ENCODE measurements at regions not wholly inside any gene's neighbourhood (a gene's known extent, or its start where the extent isn't known, plus 50 kb on each side); places are given as distances from the start of the nearest gene placed in this dataset.

DNA sequence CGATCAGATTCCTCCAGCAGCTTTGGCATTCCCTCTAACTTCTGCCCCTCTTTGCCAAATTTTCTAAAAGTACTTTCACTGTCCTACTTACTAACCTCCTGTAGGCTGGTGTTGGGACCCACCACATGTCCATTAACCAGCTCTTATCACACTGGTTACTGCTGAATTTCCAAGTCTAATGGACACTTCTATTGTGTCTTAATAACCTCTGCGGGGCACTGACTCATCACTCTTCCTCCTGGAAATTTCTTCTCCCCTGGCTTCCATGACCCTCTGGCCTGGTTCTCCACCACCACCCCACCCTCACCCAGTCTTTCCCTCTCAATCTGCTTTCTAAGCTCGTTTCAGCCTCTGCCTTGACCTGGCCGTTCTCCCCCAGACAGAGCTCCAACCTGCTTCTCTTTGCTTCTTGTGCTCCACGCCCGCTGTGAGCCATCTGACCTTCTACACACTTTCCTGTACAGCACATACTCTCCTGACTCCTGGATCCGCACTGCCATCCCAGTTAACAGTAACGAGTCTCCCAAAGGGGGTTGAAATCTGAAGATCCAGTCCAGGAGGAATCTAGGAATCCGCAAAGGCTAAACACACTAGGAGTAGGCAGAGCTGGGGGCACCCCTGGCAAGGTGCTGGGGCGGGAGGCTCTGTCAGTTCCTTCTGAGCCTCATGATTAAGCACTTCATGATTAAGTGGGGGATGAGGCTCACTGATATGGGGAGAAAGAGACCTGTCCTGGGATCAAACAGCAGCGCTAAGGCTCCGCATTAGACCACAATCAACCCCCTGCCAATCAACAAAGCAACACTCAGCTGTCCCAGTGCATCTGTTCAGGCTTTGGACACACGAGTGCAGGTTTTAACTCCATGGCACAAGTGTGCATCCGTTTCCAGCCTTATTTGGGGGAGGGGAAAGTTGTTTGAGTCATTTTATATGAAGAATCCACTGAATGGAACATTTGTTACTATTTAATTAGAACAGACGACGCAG lies 146.3 kb downstream of the LY86 start:
- no peak overlapping the region for H3K9ac ChIP-seq
- H4K20me1 ChIP-seq (ENCODE audit: insufficient read depth) = no peaks in the 10 kb centered on the region
- H3K4me3 ChIP-seq (ENCODE audit: low read depth in 2 of 2, low read length in 1 of 2) = no peak overlapping the region
- no peaks in the 10 kb centered on the region for H3K27me3 ChIP-seq (ENCODE audit: insufficient read depth)
- no peak overlapping the region for H2AFZ ChIP-seq (ENCODE audit: low read depth)
- DNase-seq = no peak
- no peaks in the 10 kb centered on the region for H3K36me3 ChIP-seq (replicated peaks in 1 of 2; ENCODE audit: control insufficient read depth in 1 of 2, insufficient read depth in 2 of 2, low read length in 1 of 2)
- 41% methylated on average over 16 of the region's 16 CpGs for WGBS (ENCODE audit: low lambda C conversion rate)
- H3K9me3 ChIP-seq = no peaks in the 10 kb centered on the region
- ChIA-PET POLR2A (no interaction called here), CTCF (interaction anchor here (1.1 kb wide), 1 partner anchor 24 kb away, joined by 3 read pairs; no protein-coding TSS in a partner anchor)
- H3K4me1 ChIP-seq (ENCODE audit: control insufficient read depth in 1 of 2, insufficient read depth in 2 of 2, low read depth in 1 of 2, low read length in 1 of 2) = no peaks in the 10 kb centered on the region; a peak in 1 of 4 replicates
- no peak for TF ChIP-seq EP300 (IDR thresholded peaks at IDR 0.05; ENCODE audit: borderline replicate concordance in 1 of 2, low read depth in 1 of 2, low read length in 1 of 2)
- no peak for TF ChIP-seq RFX5 (IDR thresholded peaks at IDR 0.05; ENCODE audit: low read length)
- TF ChIP-seq JUND (IDR thresholded peaks at IDR 0.05) = no peak
- TF ChIP-seq IRF3 (IDR thresholded peaks at IDR 0.05; ENCODE audit: low read depth, low read length) = no peak
- no peak for TF ChIP-seq EZH2phosphoT487 (IDR thresholded peaks at IDR 0.05; ENCODE audit: borderline replicate concordance, low read depth)
- no peak for TF ChIP-seq RAD21 (IDR thresholded peaks at IDR 0.05; ENCODE audit: low read length)
- H3K79me2 ChIP-seq (ENCODE audit: insufficient read depth) = no peaks in the 10 kb centered on the region
- no peaks in the 10 kb centered on the region for H3F3A ChIP-seq (replicated peaks; ENCODE audit: insufficient read depth)
- H3K27ac ChIP-seq (ENCODE audit: low read depth in 2 of 2, low read length in 1 of 2) = no peak overlapping the region
- no peak overlapping the region for H3K4me2 ChIP-seq
- H3K9me2 ChIP-seq = no peaks in the 10 kb centered on the region

DNA sequence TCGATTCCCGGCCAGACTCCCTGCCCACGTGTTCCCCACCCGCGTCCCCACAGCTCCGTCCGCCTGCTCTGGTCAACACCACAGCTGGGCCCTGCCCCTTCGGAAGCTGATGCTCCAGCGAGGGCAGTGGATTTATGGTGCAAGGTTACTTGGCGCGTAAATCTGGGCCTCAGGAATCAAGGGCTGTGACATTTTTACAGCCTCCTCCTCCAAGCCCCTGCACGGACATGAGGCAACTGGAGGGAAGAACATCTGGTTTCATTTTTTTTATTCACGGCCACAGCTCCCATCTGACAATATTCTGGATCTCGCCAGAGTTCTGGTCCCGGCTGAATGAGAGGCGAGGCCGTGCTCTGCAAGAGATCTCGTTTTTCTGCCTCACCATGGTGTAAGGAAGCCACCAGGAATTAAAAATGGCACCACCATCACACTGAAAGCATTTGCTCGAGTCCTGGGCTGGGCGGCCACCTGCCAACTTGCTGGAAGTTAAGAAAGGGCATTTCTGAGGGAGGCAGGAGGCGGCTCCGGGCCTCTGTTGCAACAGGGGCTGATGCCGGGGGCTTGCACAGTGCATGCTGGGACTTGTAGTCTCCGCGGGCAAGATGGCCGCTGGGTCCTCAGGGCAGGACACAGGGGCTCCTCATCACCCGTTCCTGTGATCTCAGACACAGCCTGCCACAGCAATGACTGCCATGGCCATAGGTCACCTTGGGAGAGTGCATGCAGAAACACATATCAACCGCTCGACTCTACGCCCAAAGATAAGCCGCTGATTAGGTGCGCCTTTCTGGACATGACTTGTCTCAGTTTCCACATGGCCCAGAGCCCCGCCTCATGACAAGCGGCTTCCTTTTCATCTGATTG lies 148.5 kb downstream of the LY86 start:
- 55% methylated on average over 31 of the region's 34 CpGs for WGBS (ENCODE audit: low lambda C conversion rate)
- Histone ChIP-seq H2AFZ (ENCODE audit: low read depth) (no peak overlapping the region), H3K9me3 (no peaks in the 10 kb centered on the region), H3K4me3 (ENCODE audit: low read depth in 2 of 2, low read length in 1 of 2) (no peak overlapping the region), H3K9ac (no peak overlapping the region), H3K79me2 (ENCODE audit: insufficient read depth) (no peaks in the 10 kb centered on the region), H3F3A (replicated peaks; ENCODE audit: insufficient read depth) (no peaks in the 10 kb centered on the region), H3K36me3 (replicated peaks in 1 of 2; ENCODE audit: control insufficient read depth in 1 of 2, insufficient read depth in 2 of 2, low read length in 1 of 2) (no peaks in the 10 kb centered on the region), H3K4me2 (no peak overlapping the region), H3K27me3 (ENCODE audit: insufficient read depth) (no peaks in the 10 kb centered on the region), H3K9me2 (no peaks in the 10 kb centered on the region), H4K20me1 (ENCODE audit: insufficient read depth) (no peaks in the 10 kb centered on the region), H3K4me1 (ENCODE audit: control insufficient read depth in 1 of 2, insufficient read depth in 2 of 2, low read depth in 1 of 2, low read length in 1 of 2) (no peaks in the 10 kb centered on the region; a peak in 1 of 4 replicates), H3K27ac (ENCODE audit: low read depth in 2 of 2, low read length in 1 of 2) (no peak overlapping the region)
- POLR2A ChIA-PET = no interaction called here
- CTCF ChIA-PET = no interaction called here
- TF ChIP-seq TAF1 (IDR thresholded peaks at IDR 0.05; ENCODE audit: borderline replicate concordance, low read depth, low read length) = no peak
- TF ChIP-seq YY1 (IDR thresholded peaks at IDR 0.05; ENCODE audit: low read depth) = 0 out of 2 replicates have a peak, but pooled peaks have one; percentile 24
- DNase-seq = peak; percentile 59

All from SK-N-SH (cell line).